ENCODE measurements at regions not wholly inside any gene's neighbourhood (a gene's known extent, or its start where the extent isn't known, plus 50 kb on each side); places are given as distances from the start of the nearest gene placed in this dataset.
"Not testable (repeated sequence)": the region's sequence is repeated elsewhere in the genome, so short reads cannot be mapped to it uniquely, and the experiment has no call there.

- DNase-seq (ENCODE audit: low read depth, low spot score), result no peak
These were observed 174.7 kb downstream of the MAP2K4 start for GRCh38 chr17:12195418-12195817.

GRCh38 chr17:12201294-12201880 is 180.7 kb downstream of the MAP2K4 start:
- no peak for DNase-seq (ENCODE audit: low read depth, low spot score)

GRCh38 chr17:12209632-12210191 is 189.0 kb downstream of the MAP2K4 start:
- no peak for DNase-seq (ENCODE audit: low read depth, low spot score)

GRCh38 chr17:12220714-12221439 is 200.2 kb downstream of the MAP2K4 start:
- not testable (repeated sequence) for DNase-seq (ENCODE audit: low read depth, low spot score)

GRCh38 chr17:12222392-12222791 is 201.7 kb downstream of the MAP2K4 start:
- DNase-seq (ENCODE audit: low read depth, low spot score), result no peak

GRCh38 chr17:12227547-12227946 is 206.9 kb downstream of the MAP2K4 start:
- DNase-seq (ENCODE audit: low read depth, low spot score), result no peak

- DNase-seq (ENCODE audit: low read depth, low spot score), result no peak
These were observed 208.7 kb downstream of the MAP2K4 start for GRCh38 chr17:12229335-12229734.

- DNase-seq (ENCODE audit: low read depth, low spot score), result no peak
These were observed 210.0 kb downstream of the MAP2K4 start for GRCh38 chr17:12230481-12231354.

GRCh38 chr17:12231355-12231682 is 210.6 kb downstream of the MAP2K4 start:
- DNase-seq (ENCODE audit: low read depth, low spot score), result no peak

- not testable (repeated sequence) for DNase-seq (ENCODE audit: low read depth, low spot score)
These were observed 218.3 kb downstream of the MAP2K4 start for GRCh38 chr17:12239021-12239420.

GRCh38 chr17:12242345-12242954 is 221.8 kb downstream of the MAP2K4 start:
- DNase-seq (ENCODE audit: low read depth, low spot score), result no peak

- no peak for DNase-seq (ENCODE audit: low read depth, low spot score)
These were observed 227.1 kb downstream of the MAP2K4 start for GRCh38 chr17:12247761-12248160.

- no peak for DNase-seq (ENCODE audit: low read depth, low spot score)
These were observed 230.3 kb downstream of the MAP2K4 start for GRCh38 chr17:12250973-12251372.

- no peak for DNase-seq (ENCODE audit: low read depth, low spot score)
These were observed 231.8 kb downstream of the MAP2K4 start for GRCh38 chr17:12252462-12252861.

GRCh38 chr17:12254460-12254859 is 233.8 kb downstream of the MAP2K4 start:
- DNase-seq (ENCODE audit: low read depth, low spot score), result no peak

- peak; percentile 12 for DNase-seq (ENCODE audit: low read depth, low spot score)
These were observed 235.8 kb downstream of the MAP2K4 start for GRCh38 chr17:12256380-12256995.

GRCh38 chr17:12257176-12257575 is 236.5 kb downstream of the MAP2K4 start:
- DNase-seq (ENCODE audit: low read depth, low spot score), result no peak

- no peak for DNase-seq (ENCODE audit: low read depth, low spot score)
These were observed 240.7 kb downstream of the MAP2K4 start for GRCh38 chr17:12261354-12261753.

- no peak for DNase-seq (ENCODE audit: low read depth, low spot score)
These were observed 249.1 kb downstream of the MAP2K4 start for GRCh38 chr17:12269751-12270150.

GRCh38 chr17:12277827-12278226 is 257.1 kb downstream of the MAP2K4 start:
- no peak for DNase-seq (ENCODE audit: low read depth, low spot score)

GRCh38 chr17:12282056-12282455 is 261.4 kb downstream of the MAP2K4 start:
- DNase-seq (ENCODE audit: low read depth, low spot score), result peak; percentile 5
